Activated naive CD8-positive, alpha-beta T cell (primary cell): ENCODE measurements at regions not wholly inside any gene's neighbourhood (a gene's known extent, or its start where the extent isn't known, plus 50 kb on each side); places are given as distances from the start of the nearest gene placed in this dataset.

ENCODE experiments used
- H3K27ac Mint-ChIP-seq: one replicate; pipeline ENCODE4 v1.8.0; 2021; ENCODE audit warnings: mixed read lengths
- H3K27me3 Mint-ChIP-seq: one replicate; pipeline ENCODE4 v1.8.0; 2021; ENCODE audit warnings: mixed read lengths
- H3K36me3 Mint-ChIP-seq: one replicate; pipeline ENCODE4 v1.8.0; 2021; ENCODE audit warnings: mixed read lengths
- H3K4me1 Mint-ChIP-seq: one replicate; pipeline ENCODE4 v1.8.0; 2021; ENCODE audit warnings: low read depth, mixed read lengths
- H3K4me3 Mint-ChIP-seq: one replicate; pipeline ENCODE4 v1.8.0; 2021; ENCODE audit warnings: mild to moderate bottlenecking, mixed read lengths
- H3K9me3 Mint-ChIP-seq: one replicate; pipeline ENCODE4 v1.8.0; 2021; ENCODE audit warnings: low read depth, mixed read lengths

- Mint-ChIP-seq H3K27ac (no peak overlapping the region), H3K4me3 (no peak overlapping the region), H3K4me1 (no peaks in the 10 kb centered on the region), H3K9me3 (no peaks in the 10 kb centered on the region), H3K27me3 (no peaks in the 10 kb centered on the region), H3K36me3 (no peaks in the 10 kb centered on the region)
Observed at GRCh38 chr17:36858119-36859002, 78.9 kb upstream of the LHX1 start.

- Mint-ChIP-seq H3K36me3 (no peaks in the 10 kb centered on the region), H3K4me1 (no peaks in the 10 kb centered on the region), H3K4me3 (no peak overlapping the region), H3K27ac (no peak overlapping the region), H3K27me3 (no peaks in the 10 kb centered on the region), H3K9me3 (no peaks in the 10 kb centered on the region)
Observed at GRCh38 chr17:36859003-36859300, 78.3 kb upstream of the LHX1 start.

- H3K4me3 Mint-ChIP-seq: no peak overlapping the region
- no peaks in the 10 kb centered on the region for H3K9me3 Mint-ChIP-seq
- no peaks in the 10 kb centered on the region for H3K27me3 Mint-ChIP-seq
- no peaks in the 10 kb centered on the region for H3K36me3 Mint-ChIP-seq
- no peak overlapping the region for H3K27ac Mint-ChIP-seq
- H3K4me1 Mint-ChIP-seq: no peaks in the 10 kb centered on the region
Observed at GRCh38 chr17:36859706-36860105, 77.6 kb upstream of the LHX1 start.

DNA sequence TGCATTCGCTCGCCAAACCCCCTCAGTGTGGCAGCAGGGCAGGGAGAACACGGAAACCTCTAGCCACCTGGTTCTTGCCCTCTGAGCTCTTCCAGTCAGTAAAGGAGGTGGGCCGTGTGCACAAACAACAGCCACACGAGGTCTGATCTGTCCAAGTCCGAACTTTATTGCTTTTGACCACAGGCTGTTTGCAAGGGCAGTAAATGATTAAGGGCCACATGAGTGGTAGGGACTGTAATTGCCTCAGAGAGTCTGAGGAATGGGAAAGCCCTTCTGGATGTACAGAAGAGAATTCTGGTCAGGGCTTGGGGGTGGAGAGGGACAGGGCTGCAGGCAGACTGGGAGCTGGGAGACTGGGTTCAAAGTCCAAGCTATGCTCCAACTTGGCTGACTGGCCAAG, 75.7 kb upstream of the LHX1 start:
- no peak overlapping the region for H3K4me3 Mint-ChIP-seq
- H3K36me3 Mint-ChIP-seq: no peaks in the 10 kb centered on the region
- H3K9me3 Mint-ChIP-seq: no peaks in the 10 kb centered on the region
- H3K27me3 Mint-ChIP-seq: no peaks in the 10 kb centered on the region
- no peaks in the 10 kb centered on the region for H3K4me1 Mint-ChIP-seq
- no peak overlapping the region for H3K27ac Mint-ChIP-seq

DNA sequence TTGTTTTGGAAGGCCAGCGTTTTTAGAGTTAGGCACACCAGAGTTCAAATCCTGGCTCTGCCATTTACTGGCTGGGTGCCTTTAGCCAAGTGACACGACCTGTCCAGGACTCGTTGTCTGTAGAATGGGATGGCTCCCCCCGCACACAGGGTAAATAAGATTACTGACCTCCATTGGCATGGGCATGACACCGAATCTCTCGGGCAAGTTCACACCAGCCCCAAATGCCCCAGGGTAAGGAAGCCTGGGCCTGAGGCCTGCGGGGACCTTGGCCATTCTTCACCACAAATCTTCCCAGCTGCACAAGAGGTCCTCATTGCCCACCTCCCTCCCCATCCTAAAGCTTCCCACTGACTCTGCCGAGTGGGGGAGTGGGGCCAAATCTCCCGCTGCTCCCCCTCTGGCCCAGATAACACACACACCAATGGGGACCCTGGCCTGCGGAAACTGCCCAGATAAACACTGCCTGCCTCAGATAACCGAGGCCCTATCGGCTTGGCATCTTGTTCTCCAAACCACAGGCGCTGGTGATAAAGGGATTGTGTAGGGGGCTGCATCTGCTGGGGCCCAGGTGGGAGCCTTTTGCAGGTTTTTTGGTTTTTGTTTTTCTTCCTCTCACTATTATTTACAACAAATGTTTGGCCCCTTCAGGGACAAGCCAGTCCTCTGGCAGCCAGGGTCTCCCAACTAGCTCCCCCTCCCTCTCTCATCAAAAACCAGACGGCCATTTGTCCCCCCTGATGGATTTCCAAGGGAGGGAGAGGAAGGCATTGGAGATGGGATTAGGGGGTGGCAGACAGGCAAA, 75.0 kb upstream of the LHX1 start:
- Mint-ChIP-seq H3K36me3 (no peaks in the 10 kb centered on the region), H3K9me3 (no peaks in the 10 kb centered on the region), H3K4me3 (no peak overlapping the region), H3K27me3 (peaks cover 2% of the 10 kb centered on the region), H3K4me1 (no peaks in the 10 kb centered on the region), H3K27ac (no peak overlapping the region)

DNA sequence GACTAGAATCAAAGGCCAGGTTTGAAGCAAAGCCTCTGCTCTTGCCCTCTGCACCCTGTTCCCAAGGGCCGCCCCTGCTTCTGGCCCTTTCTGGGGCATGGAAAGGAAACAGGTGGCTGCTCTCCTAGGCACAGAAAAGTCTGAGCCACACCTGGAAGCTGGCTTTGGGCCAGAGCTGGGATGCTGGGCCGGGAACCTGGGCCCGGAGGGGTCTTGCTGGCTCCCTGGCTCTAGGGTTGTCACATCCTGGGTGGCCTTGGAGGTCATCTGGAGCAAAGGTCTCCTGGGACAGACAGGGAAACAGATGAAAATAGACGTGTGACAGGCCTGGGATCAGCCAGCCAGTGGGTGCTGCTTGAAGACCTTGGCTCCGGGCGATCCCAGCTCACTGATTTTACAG, 74.1 kb upstream of the LHX1 start:
- Mint-ChIP-seq H3K4me1 (no peaks in the 10 kb centered on the region), H3K27ac (no peak overlapping the region), H3K36me3 (no peaks in the 10 kb centered on the region), H3K4me3 (no peak overlapping the region), H3K9me3 (no peaks in the 10 kb centered on the region), H3K27me3 (peaks cover 4% of the 10 kb centered on the region)

DNA sequence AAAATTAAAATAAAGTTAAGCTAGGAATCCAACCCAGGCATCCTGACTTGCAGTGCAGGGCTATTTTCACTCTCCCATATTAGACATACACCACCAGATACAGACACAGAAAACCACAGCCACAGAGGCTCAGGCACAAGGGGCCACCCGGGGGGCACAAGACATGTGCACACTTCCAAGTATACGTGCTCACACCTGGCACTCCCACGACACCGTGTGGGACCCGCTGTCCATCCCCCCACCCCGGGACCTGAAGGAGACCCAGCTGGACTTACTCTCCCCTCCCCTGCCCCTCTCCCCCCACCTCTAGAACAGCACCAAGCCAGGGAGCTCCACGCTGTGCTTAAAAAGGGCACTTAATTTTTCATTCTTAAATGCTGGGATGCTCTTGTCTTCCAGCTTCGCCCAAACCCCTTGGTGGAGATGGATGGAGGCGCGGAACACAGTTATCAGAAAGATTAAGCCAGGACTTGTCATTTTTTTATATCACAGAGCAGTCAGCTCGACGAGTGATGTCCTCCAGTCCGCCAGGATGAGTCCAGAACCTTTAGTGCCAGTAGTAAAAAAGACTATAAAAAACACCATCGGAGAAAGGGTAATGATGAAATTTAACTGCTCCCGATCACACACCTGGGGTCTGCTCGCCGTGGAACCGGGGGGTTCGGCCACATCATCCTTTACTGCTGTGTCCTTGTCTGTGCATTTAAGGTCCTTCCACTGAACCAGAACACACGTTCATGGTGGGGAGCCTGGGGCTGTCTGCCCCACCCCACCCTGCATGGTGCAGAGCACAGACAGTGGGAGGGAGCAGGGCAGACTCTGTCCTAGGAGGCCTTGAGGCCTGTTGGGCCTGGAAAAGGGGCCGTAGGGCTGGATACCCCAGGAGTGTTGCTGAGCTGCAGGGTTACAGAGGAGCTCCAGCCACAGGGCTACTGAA, 73.3 kb upstream of the LHX1 start:
- Mint-ChIP-seq H3K27ac (no peak overlapping the region), H3K4me3 (no peak overlapping the region), H3K9me3 (no peaks in the 10 kb centered on the region), H3K36me3 (no peaks in the 10 kb centered on the region), H3K4me1 (no peaks in the 10 kb centered on the region), H3K27me3 (peaks cover 4% of the 10 kb centered on the region)

DNA sequence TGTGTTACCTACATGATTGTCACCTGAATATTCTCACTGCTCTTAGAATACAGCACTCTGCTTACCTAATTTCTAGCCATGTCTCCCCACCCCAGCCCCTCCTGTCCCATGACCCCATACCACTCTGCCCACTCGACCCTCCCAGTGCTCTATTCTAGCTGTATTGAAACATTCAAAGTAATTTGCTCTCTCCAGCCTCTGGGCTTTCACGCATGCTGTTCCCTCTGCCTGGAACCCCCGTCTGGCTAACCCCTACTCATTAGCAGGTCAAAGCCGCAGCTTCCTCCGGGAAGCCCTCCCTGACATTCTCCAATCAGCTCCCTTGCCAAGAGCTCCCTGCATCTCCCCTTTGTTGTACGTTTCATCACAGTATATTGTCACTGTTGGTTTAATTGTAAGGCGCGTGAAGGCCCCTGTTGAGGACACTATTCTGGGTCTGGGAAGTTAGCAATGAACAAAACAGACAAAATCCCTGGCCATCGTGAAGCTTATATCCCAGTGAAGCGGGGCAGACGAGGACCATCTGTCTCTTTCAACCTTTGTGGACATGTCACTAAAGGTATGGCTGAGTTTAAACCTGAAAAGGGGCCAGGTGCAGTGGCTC, 72.3 kb upstream of the LHX1 start:
- H3K4me3 Mint-ChIP-seq: no peak overlapping the region
- no peaks in the 10 kb centered on the region for H3K4me1 Mint-ChIP-seq
- no peaks in the 10 kb centered on the region for H3K9me3 Mint-ChIP-seq
- H3K27me3 Mint-ChIP-seq: peaks cover 4% of the 10 kb centered on the region
- no peak overlapping the region for H3K27ac Mint-ChIP-seq
- H3K36me3 Mint-ChIP-seq: no peaks in the 10 kb centered on the region

DNA sequence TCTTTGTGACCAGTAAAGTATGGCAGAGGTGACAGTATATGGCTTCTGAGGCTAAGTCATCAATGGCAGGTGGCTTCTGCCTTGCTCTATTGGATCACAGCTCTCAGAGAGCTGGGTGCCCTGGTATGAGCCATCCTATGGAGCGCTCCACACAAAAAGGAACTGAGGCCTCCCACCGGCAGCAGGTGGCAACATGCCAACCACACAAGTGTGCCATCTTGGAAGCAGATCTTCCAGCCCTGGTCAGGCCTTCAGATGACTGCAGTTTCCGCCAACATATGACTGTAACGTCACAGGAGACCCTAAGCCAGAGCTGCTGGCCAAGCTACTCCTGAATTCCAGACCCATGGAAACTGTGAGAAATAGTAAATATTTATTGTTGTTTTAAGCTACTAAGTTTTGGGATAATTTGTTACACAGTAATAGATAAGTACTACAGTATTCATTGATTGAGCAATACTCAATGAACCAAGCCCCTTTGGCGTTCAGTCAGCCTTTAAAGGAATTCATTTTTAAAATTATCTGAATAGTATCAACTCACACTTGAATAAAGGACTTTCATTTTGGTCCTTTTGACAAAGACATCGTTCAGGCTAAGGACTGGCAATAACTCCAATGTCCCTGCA, 69.4 kb upstream of the LHX1 start:
- H3K9me3 Mint-ChIP-seq: no peaks in the 10 kb centered on the region
- H3K27ac Mint-ChIP-seq: no peak overlapping the region
- no peak overlapping the region for H3K4me3 Mint-ChIP-seq
- H3K36me3 Mint-ChIP-seq: no peaks in the 10 kb centered on the region
- H3K4me1 Mint-ChIP-seq: no peaks in the 10 kb centered on the region
- peaks cover 7% of the 10 kb centered on the region for H3K27me3 Mint-ChIP-seq

DNA sequence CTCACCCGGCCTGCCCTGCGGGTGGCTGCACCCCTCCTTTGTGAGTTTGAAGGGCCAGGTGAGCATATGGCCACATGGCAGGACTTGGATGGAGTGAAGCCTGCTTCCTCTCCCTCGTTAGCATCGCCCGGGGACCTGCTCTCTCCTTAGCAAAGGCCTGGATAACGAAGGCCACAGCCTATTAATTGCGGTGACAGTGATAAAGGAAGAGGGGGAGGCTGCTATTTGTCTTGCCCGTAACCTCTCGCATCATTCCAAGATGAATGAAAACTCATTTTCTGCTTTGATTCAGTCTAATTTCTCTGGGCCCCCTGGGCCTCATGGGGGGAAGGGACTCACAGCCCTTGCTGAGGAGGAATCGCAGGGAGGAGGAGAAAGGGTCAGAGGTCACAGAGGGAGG, 68.5 kb upstream of the LHX1 start:
- peaks cover 9% of the 10 kb centered on the region for H3K27me3 Mint-ChIP-seq
- H3K36me3 Mint-ChIP-seq: peaks cover 3% of the 10 kb centered on the region
- no peaks in the 10 kb centered on the region for H3K4me1 Mint-ChIP-seq
- no peaks in the 10 kb centered on the region for H3K9me3 Mint-ChIP-seq
- no peak overlapping the region for H3K27ac Mint-ChIP-seq
- H3K4me3 Mint-ChIP-seq: no peak overlapping the region

DNA sequence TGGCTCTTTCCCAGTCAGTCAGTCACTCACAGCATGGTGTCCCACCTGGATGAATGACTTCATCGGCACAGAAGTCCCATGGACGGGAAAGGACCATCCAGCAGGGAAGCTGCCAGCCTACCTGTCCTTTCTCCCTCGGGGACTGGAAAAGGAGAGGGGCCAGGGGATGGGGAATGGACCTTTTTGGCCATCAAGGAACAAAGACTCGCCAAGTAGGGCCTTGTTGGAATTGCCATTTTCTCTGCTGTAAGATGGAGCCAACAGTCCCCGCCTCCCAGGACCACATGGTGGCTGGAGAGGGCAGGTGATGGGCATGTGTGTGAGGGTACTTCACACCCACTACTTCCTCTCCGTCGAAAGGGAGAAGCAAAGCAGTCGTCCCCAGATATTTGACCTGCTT, 67.8 kb upstream of the LHX1 start:
- no peaks in the 10 kb centered on the region for H3K9me3 Mint-ChIP-seq
- peaks cover 9% of the 10 kb centered on the region for H3K27me3 Mint-ChIP-seq
- H3K27ac Mint-ChIP-seq: no peak overlapping the region
- H3K4me1 Mint-ChIP-seq: no peaks in the 10 kb centered on the region
- H3K36me3 Mint-ChIP-seq: peaks cover 3% of the 10 kb centered on the region
- no peak overlapping the region for H3K4me3 Mint-ChIP-seq

GRCh38 chr17:36869856-36870719, 67.2 kb upstream of the LHX1 start:
- Mint-ChIP-seq H3K4me3 (no peak overlapping the region), H3K4me1 (no peaks in the 10 kb centered on the region)

GRCh38 chr17:36870720-36870999, 66.6 kb upstream of the LHX1 start:
- H3K27me3 Mint-ChIP-seq: peaks cover 9% of the 10 kb centered on the region
- H3K4me3 Mint-ChIP-seq: no peak overlapping the region
- no peaks in the 10 kb centered on the region for H3K9me3 Mint-ChIP-seq
- no peaks in the 10 kb centered on the region for H3K4me1 Mint-ChIP-seq
- H3K27ac Mint-ChIP-seq: no peak overlapping the region
- peaks cover 3% of the 10 kb centered on the region for H3K36me3 Mint-ChIP-seq

More at GRCh38 chr17:36869856-36870719, 67.2 kb upstream of the LHX1 start:
- peaks cover 3% of the 10 kb centered on the region for H3K36me3 Mint-ChIP-seq
- no peak overlapping the region for H3K27ac Mint-ChIP-seq
- H3K9me3 Mint-ChIP-seq: no peaks in the 10 kb centered on the region
- peaks cover 9% of the 10 kb centered on the region for H3K27me3 Mint-ChIP-seq
